ENCODE measurements at regions not wholly inside any gene's neighbourhood (a gene's known extent, or its start where the extent isn't known, plus 50 kb on each side); places are given as distances from the start of the nearest gene placed in this dataset.

GRCh38 chr17:83174362-83175118 is 95.1 kb downstream of the METRNL start:
- ATAC-seq, result no peak
- no peak overlapping the region for H3K4me3 Mint-ChIP-seq
- TF ChIP-seq CTCF (IDR thresholded peaks at IDR 0.05), result no peak
- no peaks in the 10 kb centered on the region for H3K4me1 Mint-ChIP-seq (ENCODE audit: low read depth)
- POLR2A ChIA-PET, result no interaction called here
- no peaks in the 10 kb centered on the region for H3K9me3 Mint-ChIP-seq
- CTCF ChIA-PET, result no interaction called here
- intact Hi-C loops (cut with micrococcal nuclease), result no loop called here
- DNase-seq, result no peak
- H3K27me3 Mint-ChIP-seq, result peaks cover 8% of the 10 kb centered on the region
- no peaks in the 10 kb centered on the region for H3K36me3 Mint-ChIP-seq (ENCODE audit: low read depth)
- H3K27ac Mint-ChIP-seq, result no peak overlapping the region

GRCh38 chr17:83175119-83175821 is 95.9 kb downstream of the METRNL start:
- peaks cover 3% of the 10 kb centered on the region for H3K27me3 Mint-ChIP-seq
- ChIA-PET POLR2A (no interaction called here), CTCF (no interaction called here)
- ATAC-seq (no peak), DNase-seq (no peak)
- no peaks in the 10 kb centered on the region for H3K9me3 Mint-ChIP-seq
- H3K27ac Mint-ChIP-seq, result no peak overlapping the region
- no peaks in the 10 kb centered on the region for H3K36me3 Mint-ChIP-seq (ENCODE audit: low read depth)
- no peak for TF ChIP-seq CTCF (IDR thresholded peaks at IDR 0.05)
- no peaks in the 10 kb centered on the region for H3K4me1 Mint-ChIP-seq (ENCODE audit: low read depth)
- intact Hi-C loops (cut with micrococcal nuclease), result no loop called here
- no peak overlapping the region for H3K4me3 Mint-ChIP-seq

- ChIA-PET CTCF (no interaction called here), POLR2A (no interaction called here)
- no peak for TF ChIP-seq CTCF (IDR thresholded peaks at IDR 0.05)
- ATAC-seq (no peak), DNase-seq (no peak)
- intact Hi-C loops (cut with micrococcal nuclease), result no loop called here
- Mint-ChIP-seq H3K4me3 (no peak overlapping the region), H3K9me3 (no peaks in the 10 kb centered on the region), H3K27me3 (peaks cover under 1% of the 10 kb centered on the region), H3K27ac (no peak overlapping the region), H3K36me3 (ENCODE audit: low read depth) (no peaks in the 10 kb centered on the region), H3K4me1 (ENCODE audit: low read depth) (no peaks in the 10 kb centered on the region)
These were observed 96.6 kb downstream of the METRNL start for GRCh38 chr17:83175822-83176622.

- DNase-seq (no peak), ATAC-seq (no peak)
- no peak for TF ChIP-seq CTCF (IDR thresholded peaks at IDR 0.05)
- H3K4me1 Mint-ChIP-seq (ENCODE audit: low read depth), result no peaks in the 10 kb centered on the region
- no peak overlapping the region for H3K27ac Mint-ChIP-seq
- no peak overlapping the region for H3K4me3 Mint-ChIP-seq
- intact Hi-C loops (cut with micrococcal nuclease), result no loop called here
- no peaks in the 10 kb centered on the region for H3K36me3 Mint-ChIP-seq (ENCODE audit: low read depth)
- no peaks in the 10 kb centered on the region for H3K9me3 Mint-ChIP-seq
- ChIA-PET CTCF (no interaction called here), POLR2A (no interaction called here)
- H3K27me3 Mint-ChIP-seq, result no peaks in the 10 kb centered on the region
These were observed 97.5 kb downstream of the METRNL start for GRCh38 chr17:83176623-83177583.

Measured in activated CD8-positive, alpha-beta T cell treated with anti-CD3 and anti-CD28 coated beads for 36 hours (primary cell).